Left ventricle myocardium inferior (tissue), 1 donor: ENCODE measurements at regions not wholly inside any gene's neighbourhood (a gene's known extent, or its start where the extent isn't known, plus 50 kb on each side); places are given as distances from the start of the nearest gene placed in this dataset.

ENCODE experiments used
- DNase-seq: peaks from one replicate; pipeline ENCODE4 v3.0.0-alpha.2; 2020
- H3K27ac ChIP-seq: fragments of 200-600 bp; replicated peaks from 2 replicates; pipeline ENCODE4 v1.8.0; 2021
- H3K27me3 ChIP-seq: fragments of 200-600 bp; 2 replicates; pipeline ENCODE4 v1.8.0; 2021; ENCODE audit warnings: low read depth
- H3K36me3 ChIP-seq: fragments of 200-600 bp; 2 replicates; pipeline ENCODE4 v1.8.0; 2021
- H3K4me1 ChIP-seq: fragments of 200-600 bp; 2 replicates; pipeline ENCODE4 v1.8.0; 2021
- H3K4me3 ChIP-seq: fragments of 200-600 bp; 2 replicates; pipeline ENCODE4 v1.8.0; 2021; ENCODE audit warnings: mild to moderate bottlenecking, moderate library complexity
- H3K9me3 ChIP-seq: fragments of 200-600 bp; replicated peaks from 2 replicates; pipeline ENCODE4 v1.8.0; 2021
- intact Hi-C: fragments of 100-400 bp; cut with micrococcal nuclease; formaldehyde crosslinking; loops from one replicate; pipeline ENCODE4 v1.11.0; 2022
- TF ChIP-seq, protein P1 (sequence below): fragments of 200-600 bp; IDR thresholded peaks from 2 replicates; pipeline ENCODE4 v1.8.0; 2021; ENCODE audit warnings: antibody characterized with exemption, mild to moderate bottlenecking, borderline replicate concordance
- donor health status: DM: no; HTN: yes; CAD: no; lungs with severe emphysema.

DNA sequence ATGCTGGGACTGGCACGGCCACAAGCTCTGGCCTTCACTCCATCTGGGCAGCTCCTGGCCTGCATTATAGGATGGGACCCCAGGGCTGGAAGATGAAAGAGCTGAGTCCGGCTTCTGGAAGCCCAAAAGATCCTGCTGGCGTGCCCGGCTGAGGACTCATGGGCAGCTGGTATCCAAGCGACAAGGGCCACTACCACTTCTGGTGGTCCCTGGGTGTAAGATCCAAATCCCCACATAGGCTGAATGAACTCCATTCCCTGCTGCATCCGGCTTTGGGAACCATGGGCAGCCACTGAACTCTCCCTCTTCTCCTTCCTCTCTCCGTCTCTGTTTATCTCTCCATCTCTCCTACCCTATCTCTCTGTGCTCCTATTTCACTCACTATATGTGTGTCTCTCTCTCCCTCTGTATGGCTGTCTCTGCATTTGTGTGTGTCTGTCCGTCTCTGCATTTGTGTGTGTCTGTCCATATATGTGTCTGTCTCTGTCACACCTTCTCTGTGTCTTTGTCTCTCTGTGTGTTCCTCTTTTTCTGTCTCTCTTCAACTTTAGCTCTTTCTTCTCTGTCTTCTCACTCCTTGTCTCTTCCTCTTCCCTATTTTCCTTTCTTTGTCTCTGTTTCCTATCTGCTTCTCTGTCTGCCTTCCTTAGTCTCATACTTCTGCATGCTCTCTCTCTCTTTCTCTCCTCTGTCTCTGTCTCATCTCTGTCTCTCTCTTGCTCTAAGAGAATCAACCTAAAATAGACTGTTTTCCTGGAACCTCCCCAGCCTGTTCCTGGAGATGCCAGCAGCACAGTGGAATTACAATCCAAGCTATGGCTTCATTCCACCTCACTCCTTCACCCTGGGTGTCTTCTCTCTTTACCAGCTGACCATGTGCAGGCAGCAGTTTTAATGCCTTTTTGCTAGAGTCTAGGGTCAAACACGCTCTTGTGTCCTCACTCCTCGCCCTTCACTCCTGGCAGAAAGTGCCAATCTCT, 60.4 kb upstream of the IRX6 start:
- H3K4me3 ChIP-seq = no peak overlapping the region
- no peaks in the 10 kb centered on the region for H3K36me3 ChIP-seq
- peaks cover 6% of the 10 kb centered on the region for H3K9me3 ChIP-seq
- DNase-seq = no peak
- intact Hi-C loops = no loop called here
- no peak overlapping the region for H3K27ac ChIP-seq
- TF ChIP-seq, protein P1, sequence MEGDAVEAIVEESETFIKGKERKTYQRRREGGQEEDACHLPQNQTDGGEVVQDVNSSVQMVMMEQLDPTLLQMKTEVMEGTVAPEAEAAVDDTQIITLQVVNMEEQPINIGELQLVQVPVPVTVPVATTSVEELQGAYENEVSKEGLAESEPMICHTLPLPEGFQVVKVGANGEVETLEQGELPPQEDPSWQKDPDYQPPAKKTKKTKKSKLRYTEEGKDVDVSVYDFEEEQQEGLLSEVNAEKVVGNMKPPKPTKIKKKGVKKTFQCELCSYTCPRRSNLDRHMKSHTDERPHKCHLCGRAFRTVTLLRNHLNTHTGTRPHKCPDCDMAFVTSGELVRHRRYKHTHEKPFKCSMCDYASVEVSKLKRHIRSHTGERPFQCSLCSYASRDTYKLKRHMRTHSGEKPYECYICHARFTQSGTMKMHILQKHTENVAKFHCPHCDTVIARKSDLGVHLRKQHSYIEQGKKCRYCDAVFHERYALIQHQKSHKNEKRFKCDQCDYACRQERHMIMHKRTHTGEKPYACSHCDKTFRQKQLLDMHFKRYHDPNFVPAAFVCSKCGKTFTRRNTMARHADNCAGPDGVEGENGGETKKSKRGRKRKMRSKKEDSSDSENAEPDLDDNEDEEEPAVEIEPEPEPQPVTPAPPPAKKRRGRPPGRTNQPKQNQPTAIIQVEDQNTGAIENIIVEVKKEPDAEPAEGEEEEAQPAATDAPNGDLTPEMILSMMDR = no peak
- H3K4me1 ChIP-seq = peaks cover 13% of the 10 kb centered on the region
- no peaks in the 10 kb centered on the region for H3K27me3 ChIP-seq

DNA sequence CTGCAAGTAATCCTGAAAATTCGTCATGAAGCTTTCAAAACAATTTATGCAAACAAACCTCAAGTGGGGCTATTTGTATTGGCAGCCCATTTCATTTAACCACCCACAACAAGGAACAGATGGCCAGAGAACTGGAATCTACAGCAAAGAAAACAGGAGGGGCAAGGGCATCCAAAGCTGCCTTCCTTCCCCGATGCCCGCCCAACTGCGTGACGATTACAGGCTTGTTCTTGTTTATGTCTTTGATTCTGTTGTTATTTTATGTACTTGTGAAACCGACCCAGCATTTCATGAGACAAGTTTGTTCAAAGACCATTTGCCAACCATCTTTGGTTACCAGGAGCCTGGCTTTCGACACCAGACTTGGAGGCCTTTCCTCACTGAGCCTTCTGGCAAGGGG, 59.1 kb upstream of the IRX6 start:
- Histone ChIP-seq H3K4me1 (peaks cover 13% of the 10 kb centered on the region), H3K27ac (no peak overlapping the region), H3K27me3 (no peaks in the 10 kb centered on the region), H3K9me3 (peaks cover 6% of the 10 kb centered on the region), H3K4me3 (no peak overlapping the region), H3K36me3 (no peaks in the 10 kb centered on the region)
- intact Hi-C loops = no loop called here
- TF ChIP-seq, protein P1 = no peak
- DNase-seq = no peak

DNA sequence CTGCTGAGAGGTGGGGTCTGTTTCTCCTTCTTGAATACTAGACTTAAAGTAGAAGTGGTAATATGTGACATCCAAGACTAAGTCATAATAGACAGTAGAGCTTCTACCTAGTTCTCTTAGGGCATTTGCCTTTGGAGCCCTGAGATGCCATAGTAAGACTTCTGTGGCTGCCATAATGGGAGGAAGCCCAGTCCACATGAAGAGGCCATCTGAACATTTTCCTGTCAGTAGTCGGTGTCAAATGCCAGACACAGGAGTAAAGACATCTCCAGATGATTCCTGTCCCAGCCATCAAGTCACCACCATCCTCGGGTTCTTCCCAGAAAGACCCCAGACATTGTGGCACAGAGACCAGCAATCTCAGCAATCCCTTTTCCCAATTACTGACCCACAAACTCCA, 58.1 kb upstream of the IRX6 start:
- Histone ChIP-seq H3K9me3 (peaks cover 6% of the 10 kb centered on the region), H3K4me3 (no peak overlapping the region), H3K27ac (no peak overlapping the region), H3K36me3 (no peaks in the 10 kb centered on the region), H3K4me1 (peaks cover 13% of the 10 kb centered on the region), H3K27me3 (no peaks in the 10 kb centered on the region)
- intact Hi-C loops = no loop called here
- TF ChIP-seq, protein P1 = no peak
- DNase-seq = no peak

DNA sequence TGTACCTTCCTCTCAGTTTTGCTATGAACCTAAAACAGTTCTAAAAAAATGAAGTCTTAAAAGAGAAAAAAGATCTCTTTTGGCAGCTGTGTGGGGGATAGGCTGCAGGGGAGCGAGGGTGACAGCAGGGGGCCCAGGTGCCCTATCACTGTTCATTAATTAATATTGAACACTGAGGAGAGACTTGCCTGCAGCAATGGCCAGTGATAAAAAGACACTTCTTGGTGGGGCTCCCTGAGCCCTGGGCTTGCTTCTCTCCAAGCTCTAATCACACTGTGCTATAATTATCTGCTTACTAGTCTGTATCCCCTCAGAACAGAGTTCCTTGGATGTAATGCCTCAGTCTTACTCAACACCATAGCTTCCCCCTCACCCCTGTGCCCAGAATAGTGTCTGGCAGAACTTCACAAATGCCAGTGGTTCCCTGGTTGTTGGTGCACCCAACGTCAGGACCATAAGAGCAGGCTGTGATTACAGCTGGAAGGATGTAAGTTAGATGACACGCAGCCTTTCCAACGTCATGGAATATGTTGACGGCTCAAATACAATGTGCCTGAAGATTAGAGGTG, 52.0 kb upstream of the IRX6 start:
- DNase-seq = no peak
- H3K27me3 ChIP-seq = no peaks in the 10 kb centered on the region
- TF ChIP-seq, protein P1 = no peak
- intact Hi-C loops = no loop called here
- no peaks in the 10 kb centered on the region for H3K9me3 ChIP-seq
- peaks cover 3% of the 10 kb centered on the region for H3K4me1 ChIP-seq
- H3K36me3 ChIP-seq = no peaks in the 10 kb centered on the region
- H3K27ac ChIP-seq = no peak overlapping the region
- no peak overlapping the region for H3K4me3 ChIP-seq

DNA sequence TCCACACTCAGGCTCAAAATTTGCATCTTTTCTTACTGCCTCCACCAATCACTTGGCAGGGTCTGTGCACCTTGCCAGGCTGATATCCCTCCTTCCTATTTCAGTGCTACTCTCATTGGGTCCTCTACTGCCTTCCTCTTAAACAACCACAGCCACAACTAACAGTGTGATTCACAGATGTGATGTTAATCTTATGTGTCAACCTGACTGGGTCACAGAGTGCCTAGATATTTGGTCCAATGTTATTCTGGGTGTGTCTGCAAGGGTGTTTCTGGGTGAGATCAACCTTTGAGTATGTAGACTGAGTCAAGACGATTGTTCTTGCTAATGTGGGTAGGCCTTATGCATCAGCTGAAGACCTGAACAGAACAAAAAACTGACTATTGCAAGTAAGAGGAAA, 51.3 kb upstream of the IRX6 start:
- H3K9me3 ChIP-seq = no peaks in the 10 kb centered on the region
- no peak overlapping the region for H3K4me3 ChIP-seq
- intact Hi-C loops = no loop called here
- DNase-seq = no peak
- TF ChIP-seq, protein P1 = no peak
- H3K4me1 ChIP-seq = peaks cover 3% of the 10 kb centered on the region
- no peaks in the 10 kb centered on the region for H3K27me3 ChIP-seq
- H3K36me3 ChIP-seq = no peaks in the 10 kb centered on the region
- H3K27ac ChIP-seq = no peak overlapping the region
